ENCODE measurements at regions not wholly inside any gene's neighbourhood (a gene's known extent, or its start where the extent isn't known, plus 50 kb on each side); places are given as distances from the start of the nearest gene placed in this dataset.

DNA sequence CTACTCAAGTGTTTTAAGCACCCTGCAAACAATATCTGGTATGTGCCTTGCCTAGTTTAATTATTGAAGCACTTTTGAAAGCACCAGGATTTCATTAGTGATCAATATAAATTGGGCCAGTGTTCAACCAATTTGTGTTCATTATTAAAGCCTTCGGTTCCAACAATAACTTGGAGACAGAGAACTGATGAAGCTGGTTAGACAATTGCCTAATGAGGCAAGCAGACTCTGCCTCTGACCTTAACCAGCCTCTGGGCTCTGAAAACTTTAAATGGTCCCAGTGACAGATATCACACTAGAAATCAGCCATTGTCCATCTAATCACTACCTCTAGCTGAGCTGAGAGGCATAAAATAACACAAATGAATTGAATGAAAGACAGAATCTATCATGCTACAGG, 139.9 kb upstream of the CNTN6 start:
- ATAC-seq (no peak), FAIRE-seq (no peak), DNase-seq (ENCODE audit: low read depth, low spot score) (no peak)
- H2AFZ ChIP-seq (ENCODE audit: control insufficient read depth, low read depth, low read length), result no peak overlapping the region
- 41% methylated on average over 1 of the region's 1 CpG for WGBS (ENCODE audit: insufficient coverage, insufficient replicate concordance, low lambda C conversion rate, missing lambda C conversion rate)
- H3K9me3 ChIP-seq (replicated peaks; ENCODE audit: control insufficient read depth, insufficient read depth, low read length), result no peaks in the 10 kb centered on the region
- no peaks in the 10 kb centered on the region for H3K79me2 ChIP-seq (ENCODE audit: control insufficient read depth, insufficient read depth, low read length)
- POLR2A ChIA-PET, result no interaction called here
- H3K4me3 ChIP-seq, result no peak overlapping the region
- RAD21 ChIA-PET (ENCODE audit: unreplicated experiment), result no interaction called here
- intact Hi-C loops (cut with micrococcal nuclease; ENCODE audit: unreplicated experiment) (no loop called here), in situ Hi-C loops (cut with MboI) (no loop called here)
- no TSS peak for BruUV-seq (replicated peaks)
- H3K27ac ChIP-seq (ENCODE audit: control insufficient read depth, insufficient read depth), result no peak overlapping the region
- TF ChIP-seq YY1 (IDR thresholded peaks at IDR 0.05; ENCODE audit: low read depth, low read length) (no peak), RAD51 (IDR thresholded peaks at IDR 0.05) (no peak), KLF5 (IDR thresholded peaks at IDR 0.05; ENCODE audit: partially characterized antibody) (no peak), POU2F2 (IDR thresholded peaks at IDR 0.05; ENCODE audit: borderline replicate concordance, low read depth, low read length) (no peak), RCOR1 (conservative IDR thresholded peaks at IDR 0.05; ENCODE audit: low read depth, low read length) (no peak), FOXM1 (IDR thresholded peaks at IDR 0.05; ENCODE audit: low read depth, low read length) (no peak), NR2C1 (IDR thresholded peaks at IDR 0.05) (no peak), ZNF622 (IDR thresholded peaks at IDR 0.05) (no peak), ESRRA (IDR thresholded peaks at IDR 0.05; ENCODE audit: low read length) (no peak), KDM1A (IDR thresholded peaks at IDR 0.05; ENCODE audit: borderline replicate concordance) (no peak), RELA (IDR thresholded peaks at IDR 0.05; ENCODE audit: borderline replicate concordance, partially characterized antibody) (no peak)
- TF ChIP-seq, protein P1, sequence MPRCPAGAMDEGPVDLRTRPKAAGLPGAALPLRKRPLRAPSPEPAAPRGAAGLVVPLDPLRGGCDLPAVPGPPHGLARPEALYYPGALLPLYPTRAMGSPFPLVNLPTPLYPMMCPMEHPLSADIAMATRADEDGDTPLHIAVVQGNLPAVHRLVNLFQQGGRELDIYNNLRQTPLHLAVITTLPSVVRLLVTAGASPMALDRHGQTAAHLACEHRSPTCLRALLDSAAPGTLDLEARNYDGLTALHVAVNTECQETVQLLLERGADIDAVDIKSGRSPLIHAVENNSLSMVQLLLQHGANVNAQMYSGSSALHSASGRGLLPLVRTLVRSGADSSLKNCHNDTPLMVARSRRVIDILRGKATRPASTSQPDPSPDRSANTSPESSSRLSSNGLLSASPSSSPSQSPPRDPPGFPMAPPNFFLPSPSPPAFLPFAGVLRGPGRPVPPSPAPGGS (IDR thresholded peaks at IDR 0.05; ENCODE audit: borderline replicate concordance, insufficient read depth, low read depth, low read length, poor library complexity, severe bottlenecking), result no peak
- TF ChIP-seq, protein P2, sequence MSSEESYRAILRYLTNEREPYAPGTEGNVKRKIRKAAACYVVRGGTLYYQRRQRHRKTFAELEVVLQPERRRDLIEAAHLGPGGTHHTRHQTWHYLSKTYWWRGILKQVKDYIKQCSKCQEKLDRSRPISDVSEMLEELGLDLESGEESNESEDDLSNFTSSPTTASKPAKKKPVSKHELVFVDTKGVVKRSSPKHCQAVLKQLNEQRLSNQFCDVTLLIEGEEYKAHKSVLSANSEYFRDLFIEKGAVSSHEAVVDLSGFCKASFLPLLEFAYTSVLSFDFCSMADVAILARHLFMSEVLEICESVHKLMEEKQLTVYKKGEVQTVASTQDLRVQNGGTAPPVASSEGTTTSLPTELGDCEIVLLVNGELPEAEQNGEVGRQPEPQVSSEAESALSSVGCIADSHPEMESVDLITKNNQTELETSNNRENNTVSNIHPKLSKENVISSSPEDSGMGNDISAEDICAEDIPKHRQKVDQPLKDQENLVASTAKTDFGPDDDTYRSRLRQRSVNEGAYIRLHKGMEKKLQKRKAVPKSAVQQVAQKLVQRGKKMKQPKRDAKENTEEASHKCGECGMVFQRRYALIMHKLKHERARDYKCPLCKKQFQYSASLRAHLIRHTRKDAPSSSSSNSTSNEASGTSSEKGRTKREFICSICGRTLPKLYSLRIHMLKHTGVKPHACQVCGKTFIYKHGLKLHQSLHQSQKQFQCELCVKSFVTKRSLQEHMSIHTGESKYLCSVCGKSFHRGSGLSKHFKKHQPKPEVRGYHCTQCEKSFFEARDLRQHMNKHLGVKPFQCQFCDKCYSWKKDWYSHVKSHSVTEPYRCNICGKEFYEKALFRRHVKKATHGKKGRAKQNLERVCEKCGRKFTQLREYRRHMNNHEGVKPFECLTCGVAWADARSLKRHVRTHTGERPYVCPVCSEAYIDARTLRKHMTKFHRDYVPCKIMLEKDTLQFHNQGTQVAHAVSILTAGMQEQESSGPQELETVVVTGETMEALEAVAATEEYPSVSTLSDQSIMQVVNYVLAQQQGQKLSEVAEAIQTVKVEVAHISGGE (CRISPR knock-in tag; IDR thresholded peaks at IDR 0.05), result no peak
- TF ChIP-seq, protein P3, sequence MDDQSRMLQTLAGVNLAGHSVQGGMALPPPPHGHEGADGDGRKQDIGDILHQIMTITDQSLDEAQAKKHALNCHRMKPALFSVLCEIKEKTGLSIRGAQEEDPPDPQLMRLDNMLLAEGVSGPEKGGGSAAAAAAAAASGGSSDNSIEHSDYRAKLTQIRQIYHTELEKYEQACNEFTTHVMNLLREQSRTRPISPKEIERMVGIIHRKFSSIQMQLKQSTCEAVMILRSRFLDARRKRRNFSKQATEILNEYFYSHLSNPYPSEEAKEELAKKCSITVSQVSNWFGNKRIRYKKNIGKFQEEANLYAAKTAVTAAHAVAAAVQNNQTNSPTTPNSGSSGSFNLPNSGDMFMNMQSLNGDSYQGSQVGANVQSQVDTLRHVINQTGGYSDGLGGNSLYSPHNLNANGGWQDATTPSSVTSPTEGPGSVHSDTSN (IDR thresholded peaks at IDR 0.05; ENCODE audit: insufficient replicate concordance, low read depth, low read length), result no peak
- H3K4me1 ChIP-seq (ENCODE audit: control insufficient read depth, insufficient read depth, low read length), result no peaks in the 10 kb centered on the region
- no peaks in the 10 kb centered on the region for H3K27me3 ChIP-seq (replicated peaks in 1 of 2; ENCODE audit: control insufficient read depth in 2 of 2, insufficient read depth in 2 of 2, low read length in 1 of 2)
- no peaks in the 10 kb centered on the region for H3K36me3 ChIP-seq (ENCODE audit: control insufficient read depth in 2 of 2, insufficient read depth in 2 of 2, low read length in 1 of 2)
- SMC1A ChIA-PET (ENCODE audit: uncharacterized antibody, unreplicated experiment), result interaction anchor here (1.1 kb wide), 1 partner anchor 10 kb away, joined by 3 read pairs; no protein-coding TSS in a partner anchor
- no peak overlapping the region for H3K4me2 ChIP-seq (ENCODE audit: control insufficient read depth, insufficient read depth)
- CTCF ChIA-PET, result no interaction called here
- no peak overlapping the region for H3K9ac ChIP-seq (ENCODE audit: control insufficient read depth, insufficient read depth, low read length)
- H4K20me1 ChIP-seq (ENCODE audit: control insufficient read depth, insufficient read depth), result no peaks in the 10 kb centered on the region

Measured in GM12878 (cell line).